ENCODE measurements at regions not wholly inside any gene's neighbourhood (a gene's known extent, or its start where the extent isn't known, plus 50 kb on each side); places are given as distances from the start of the nearest gene placed in this dataset.

DNA sequence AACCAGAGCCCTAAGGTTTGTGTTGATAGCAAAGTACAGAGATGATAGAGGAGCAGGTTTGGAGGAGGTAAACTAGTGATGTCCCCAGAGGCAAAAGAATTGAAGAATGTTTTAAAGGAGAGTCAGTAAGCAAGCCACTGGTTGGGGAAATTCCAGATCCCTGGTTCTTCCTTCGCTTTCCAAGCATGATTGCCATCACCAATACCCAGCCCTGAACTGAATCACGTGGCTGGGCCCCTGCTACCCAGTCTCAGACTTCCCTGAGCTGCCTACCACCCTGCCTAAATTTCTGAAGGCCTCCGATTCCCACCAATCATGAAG, 95.3 kb upstream of the FOXN2 start (continued):
- TF ChIP-seq ZBTB2 (CRISPR knock-in tag; IDR thresholded peaks at IDR 0.05; ENCODE audit: low read depth): no peak
- no peak for TF ChIP-seq ZFP1 (CRISPR knock-in tag; IDR thresholded peaks at IDR 0.05)
- no peak for TF ChIP-seq ZNF770 (CRISPR knock-in tag; IDR thresholded peaks at IDR 0.05)
- no peak for TF ChIP-seq MAZ (IDR thresholded peaks at IDR 0.05; ENCODE audit: borderline replicate concordance, low read depth, low read length)
- TF ChIP-seq MAZ (CRISPR knock-in tag; IDR thresholded peaks at IDR 0.05; ENCODE audit: low read depth): no peak
- TF ChIP-seq HOXA7 (CRISPR knock-in tag; IDR thresholded peaks at IDR 0.05): no peak
- TF ChIP-seq ZNF383 (CRISPR knock-in tag; IDR thresholded peaks at IDR 0.05; ENCODE audit: borderline replicate concordance): no peak
- no peak for TF ChIP-seq ZNF333 (CRISPR knock-in tag; IDR thresholded peaks at IDR 0.05; ENCODE audit: borderline replicate concordance)
- no peak for TF ChIP-seq KLF13 (CRISPR knock-in tag; IDR thresholded peaks at IDR 0.05)
- no peak for TF ChIP-seq ZNF441 (CRISPR knock-in tag; IDR thresholded peaks at IDR 0.05; ENCODE audit: borderline replicate concordance)
- TF ChIP-seq ZNF567 (CRISPR knock-in tag; IDR thresholded peaks at IDR 0.05; ENCODE audit: borderline replicate concordance): no peak
- no peak for TF ChIP-seq ETV6 (CRISPR knock-in tag; conservative IDR thresholded peaks at IDR 0.05)
- TF ChIP-seq, protein P1, sequence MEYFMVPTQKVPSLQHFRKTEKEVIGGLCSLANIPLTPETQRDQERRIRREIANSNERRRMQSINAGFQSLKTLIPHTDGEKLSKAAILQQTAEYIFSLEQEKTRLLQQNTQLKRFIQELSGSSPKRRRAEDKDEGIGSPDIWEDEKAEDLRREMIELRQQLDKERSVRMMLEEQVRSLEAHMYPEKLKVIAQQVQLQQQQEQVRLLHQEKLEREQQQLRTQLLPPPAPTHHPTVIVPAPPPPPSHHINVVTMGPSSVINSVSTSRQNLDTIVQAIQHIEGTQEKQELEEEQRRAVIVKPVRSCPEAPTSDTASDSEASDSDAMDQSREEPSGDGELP (IDR thresholded peaks at IDR 0.05; ENCODE audit: borderline replicate concordance, low read depth): no peak
- peak; percentile 39; the same call in 1 of the 2 replicates for TF ChIP-seq BRD4 (CRISPR knock-in tag; IDR thresholded peaks at IDR 0.05)
- no peak for TF ChIP-seq ZNF263 (CRISPR knock-in tag; IDR thresholded peaks at IDR 0.05)
- no peak for TF ChIP-seq ZNF773 (CRISPR knock-in tag; IDR thresholded peaks at IDR 0.05; ENCODE audit: borderline replicate concordance)
- no peak for TF ChIP-seq ZNF382 (CRISPR knock-in tag; IDR thresholded peaks at IDR 0.05; ENCODE audit: borderline replicate concordance)
- TF ChIP-seq FOXJ3 (CRISPR knock-in tag; IDR thresholded peaks at IDR 0.05; ENCODE audit: borderline replicate concordance): no peak
- no peak for TF ChIP-seq ZNF414 (CRISPR knock-in tag; IDR thresholded peaks at IDR 0.05)
- TF ChIP-seq ZNF235 (CRISPR knock-in tag; IDR thresholded peaks at IDR 0.05; ENCODE audit: borderline replicate concordance): no peak
- TF ChIP-seq AHR (CRISPR knock-in tag; IDR thresholded peaks at IDR 0.05): no peak
- no peak for TF ChIP-seq DMTF1 (CRISPR knock-in tag; IDR thresholded peaks at IDR 0.05)
- peak; percentile 13; the same call in 1 of the 2 replicates for TF ChIP-seq ZNF724P (CRISPR knock-in tag; IDR thresholded peaks at IDR 0.05; ENCODE audit: borderline replicate concordance)
- TF ChIP-seq ZNF260 (CRISPR knock-in tag; IDR thresholded peaks at IDR 0.05; ENCODE audit: borderline replicate concordance, low read depth): no peak
- TF ChIP-seq ZNF256 (CRISPR knock-in tag; conservative IDR thresholded peaks at IDR 0.05): 0 out of 2 replicates have a peak, but pooled peaks have one; percentile 42
- TF ChIP-seq ZNF432 (CRISPR knock-in tag; IDR thresholded peaks at IDR 0.05; ENCODE audit: borderline replicate concordance): no peak
